ENCODE measurements at regions not wholly inside any gene's neighbourhood (a gene's known extent, or its start where the extent isn't known, plus 50 kb on each side); places are given as distances from the start of the nearest gene placed in this dataset.
"Not testable (repeated sequence)": the region's sequence is repeated elsewhere in the genome, so short reads cannot be mapped to it uniquely, and the experiment has no call there.

GRCh38 chr10:44752451-44753441, 158.4 kb upstream of the TMEM72 start:
- DNase-seq (no peak), ATAC-seq (peak; percentile 61)
- no peaks in the 10 kb centered on the region for H3K9me3 ChIP-seq
- H3K36me3 ChIP-seq (ENCODE audit: low read depth) = no peaks in the 10 kb centered on the region
- H3K4me1 ChIP-seq (ENCODE audit: low read depth) = no peaks in the 10 kb centered on the region
- intact Hi-C loops (cut with DNase I, micrococcal nuclease) = no loop called here
- no peak for TF ChIP-seq CTCF (IDR thresholded peaks at IDR 0.05)
- no peak overlapping the region for H3K4me3 ChIP-seq

GRCh38 chr10:44754355-44754754, 156.8 kb upstream of the TMEM72 start:
- H3K4me1 ChIP-seq (ENCODE audit: low read depth); H3K9me3 ChIP-seq; H3K36me3 ChIP-seq (ENCODE audit: low read depth); DNase-seq; ATAC-seq; H3K4me3 ChIP-seq; intact Hi-C loops (cut with DNase I, micrococcal nuclease): not testable (repeated sequence)

DNA sequence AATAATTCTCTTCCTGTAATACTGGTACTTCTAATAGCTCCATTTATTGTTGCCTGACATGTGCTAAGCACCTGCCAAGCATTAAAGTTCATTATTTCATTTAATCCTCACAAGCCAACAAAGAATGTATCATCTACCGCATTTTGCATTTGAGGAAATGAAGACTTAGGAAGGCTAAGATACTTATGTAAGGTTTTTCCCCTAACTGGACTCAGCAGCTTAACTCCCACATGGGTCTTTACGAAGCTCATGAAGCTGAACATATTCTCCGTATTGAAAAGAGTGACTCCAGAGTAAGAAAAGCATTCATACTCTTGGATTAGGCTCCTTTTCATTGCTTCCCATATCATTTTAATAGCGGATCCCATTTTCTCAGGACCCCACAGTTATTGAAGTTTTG, 155.7 kb upstream of the TMEM72 start:
- TF ChIP-seq CTCF (IDR thresholded peaks at IDR 0.05) = no peak
- Histone ChIP-seq H3K4me1 (ENCODE audit: low read depth) (no peaks in the 10 kb centered on the region), H3K36me3 (ENCODE audit: low read depth) (no peaks in the 10 kb centered on the region), H3K4me3 (no peak overlapping the region), H3K9me3 (no peaks in the 10 kb centered on the region)
- DNase-seq (no peak), ATAC-seq (no peak)
- intact Hi-C loops (cut with DNase I, micrococcal nuclease) = no loop called here

DNA sequence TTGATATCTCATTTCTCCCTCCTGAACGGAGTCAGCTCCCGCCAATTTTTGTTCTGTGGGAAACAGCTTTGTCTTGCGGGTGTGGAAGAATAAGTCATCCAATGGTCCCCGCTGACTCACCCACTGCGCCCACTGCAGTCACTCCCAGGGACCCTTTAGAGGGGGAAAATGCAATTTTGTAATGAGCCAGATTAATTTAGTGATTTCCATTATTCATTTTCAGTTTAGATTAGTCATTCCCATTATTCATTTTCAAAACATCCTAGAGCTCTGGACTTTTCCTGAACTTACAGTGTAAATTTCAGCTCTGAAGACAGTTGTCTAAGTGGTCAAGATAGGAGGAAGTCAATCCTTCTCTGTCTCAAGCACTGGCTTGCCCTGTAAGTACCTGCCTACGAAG, 154.9 kb upstream of the TMEM72 start:
- Histone ChIP-seq H3K4me3 (no peak overlapping the region), H3K9me3 (no peaks in the 10 kb centered on the region), H3K4me1 (ENCODE audit: low read depth) (no peaks in the 10 kb centered on the region), H3K36me3 (ENCODE audit: low read depth) (no peaks in the 10 kb centered on the region)
- no peak for TF ChIP-seq CTCF (IDR thresholded peaks at IDR 0.05)
- no peak for ATAC-seq
- intact Hi-C loops (cut with DNase I, micrococcal nuclease) = no loop called here
- DNase-seq = no peak

DNA sequence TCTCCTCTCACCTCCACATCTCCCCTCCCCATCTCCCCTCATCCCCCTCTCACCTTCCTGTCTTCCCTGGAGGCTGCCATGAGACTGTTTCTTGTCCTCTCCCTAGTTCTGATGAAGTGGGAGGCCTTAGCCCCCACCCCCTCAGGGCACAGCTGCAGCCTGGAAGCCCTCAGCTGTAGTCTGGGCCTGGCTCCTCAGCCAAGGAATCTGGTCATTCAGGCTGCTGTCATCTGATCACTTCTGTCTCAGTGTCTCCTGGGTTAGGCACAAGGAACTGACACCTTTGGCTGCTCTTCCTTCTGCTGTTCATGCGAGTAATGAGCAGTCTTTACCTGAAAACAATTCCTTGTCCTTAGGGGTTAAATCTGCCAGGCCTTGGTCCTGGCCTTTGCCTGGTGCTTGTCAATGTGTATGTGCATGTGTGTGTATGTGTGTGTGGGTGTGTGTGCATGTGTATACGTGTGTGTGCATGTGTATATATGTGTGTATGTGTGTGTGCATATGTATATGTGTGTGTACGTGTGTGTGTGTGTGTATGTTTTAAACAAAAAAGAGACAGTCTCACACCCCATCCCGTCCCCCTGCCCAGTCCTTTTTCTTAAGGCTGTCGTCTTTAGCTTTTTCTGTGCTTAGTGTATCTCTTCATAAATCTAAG, 153.5 kb upstream of the TMEM72 start:
- H3K4me1 ChIP-seq (ENCODE audit: low read depth) = no peaks in the 10 kb centered on the region
- no peaks in the 10 kb centered on the region for H3K36me3 ChIP-seq (ENCODE audit: low read depth)
- no peaks in the 10 kb centered on the region for H3K9me3 ChIP-seq
- ATAC-seq (no peak), DNase-seq (no peak)
- intact Hi-C loops (cut with DNase I, micrococcal nuclease) = no loop called here
- no peak for TF ChIP-seq CTCF (IDR thresholded peaks at IDR 0.05)
- H3K4me3 ChIP-seq = no peak overlapping the region

- intact Hi-C loops (cut with DNase I, micrococcal nuclease) = no loop called here
- no peak for TF ChIP-seq CTCF (IDR thresholded peaks at IDR 0.05)
- Histone ChIP-seq H3K4me1 (ENCODE audit: low read depth) (no peaks in the 10 kb centered on the region), H3K4me3 (no peak overlapping the region), H3K9me3 (no peaks in the 10 kb centered on the region), H3K36me3 (ENCODE audit: low read depth) (no peaks in the 10 kb centered on the region)
- ATAC-seq = no peak
- no peak for DNase-seq
Observed at GRCh38 chr10:44759122-44759521, 152.0 kb upstream of the TMEM72 start.

Data from mucosa of descending colon (tissue), 3 donors.